Right atrium auricular region (tissue), 2 donors: ENCODE measurements at regions not wholly inside any gene's neighbourhood (a gene's known extent, or its start where the extent isn't known, plus 50 kb on each side); places are given as distances from the start of the nearest gene placed in this dataset.

Source experiments
- DNase-seq: peaks from one replicate; pipeline ENCODE4 v3.0.0-alpha.2; 2019; ENCODE audit warnings: low spot score
- H3K27ac ChIP-seq, 2 donors: fragments of 200-600 bp; sonication (generic); 1 replicate in 1 of 2; 2 replicates in 1 of 2; pipeline ENCODE4 v1.5.1; 2016 to 2019
- H3K27me3 ChIP-seq, 2 donors: fragments of 200-600 bp; sonication (generic); one replicate each; pipeline versions ENCODE4 v1.5.1 to v1.6.0; 2017 to 2019
- H3K36me3 ChIP-seq: fragments of 200-600 bp; sonication (generic); one replicate; pipeline ENCODE4 v1.5.1; 2016
- H3K4me1 ChIP-seq, 2 donors: fragments of 200-600 bp; sonication (generic); one replicate each; pipeline versions ENCODE4 v1.5.1 to v1.6.0; 2017 to 2019
- H3K4me3 ChIP-seq, 2 donors: fragments of 200-600 bp; sonication (generic); 1 replicate in 1 of 2; 2 replicates in 1 of 2; pipeline ENCODE4 v1.5.1; 2017 to 2019; ENCODE audit warnings: mild to moderate bottlenecking in 1 of 2, moderate library complexity in 1 of 2
- H3K9me3 ChIP-seq, 2 donors: fragments of 200-600 bp; sonication (generic); one replicate each; pipeline ENCODE4 v1.5.1; 2019
- CTCF ChIP-seq, 2 donors: fragments of 200-600 bp; sonication (generic); IDR thresholded peaks; one replicate each; pipeline ENCODE4 v1.5.1; 2019; ENCODE audit warnings: antibody characterized with exemption in 2 of 2

GRCh38 chr9:90259311-90260246 is 383.0 kb downstream of the DIRAS2 start:
- Histone ChIP-seq H3K9me3 (peaks cover 0 to 14% of the 10 kb centered on the region in 2 donors), H3K27me3 (no peaks in the 10 kb centered on the region), H3K4me1 (no peaks in the 10 kb centered on the region), H3K27ac (no peak overlapping the region), H3K36me3 (no peaks in the 10 kb centered on the region), H3K4me3 (no peak overlapping the region)
- TF ChIP-seq CTCF (IDR thresholded peaks at IDR 0.05): no peak
- DNase-seq: no peak

- TF ChIP-seq CTCF (IDR thresholded peaks at IDR 0.05): no peak
- Histone ChIP-seq H3K27ac (no peak overlapping the region), H3K36me3 (no peaks in the 10 kb centered on the region), H3K4me3 (no peak overlapping the region), H3K27me3 (no peaks in the 10 kb centered on the region), H3K9me3 (peaks cover 0 to 14% of the 10 kb centered on the region in 2 donors), H3K4me1 (no peaks in the 10 kb centered on the region)
- DNase-seq: no peak
Observed at GRCh38 chr9:90261698-90262097, 380.9 kb downstream of the DIRAS2 start.

- Histone ChIP-seq H3K4me3 (no peak overlapping the region), H3K27ac (no peak overlapping the region), H3K27me3 (no peaks in the 10 kb centered on the region), H3K9me3 (no peaks in the 10 kb centered on the region), H3K4me1 (no peaks in the 10 kb centered on the region), H3K36me3 (no peaks in the 10 kb centered on the region)
- no peak for DNase-seq
- TF ChIP-seq CTCF (IDR thresholded peaks at IDR 0.05): no peak
Observed at GRCh38 chr9:90268613-90269012, 374.0 kb downstream of the DIRAS2 start.

- Histone ChIP-seq H3K4me3 (no peak overlapping the region), H3K27me3 (no peaks in the 10 kb centered on the region), H3K36me3 (no peaks in the 10 kb centered on the region), H3K4me1 (no peaks in the 10 kb centered on the region), H3K9me3 (no peaks in the 10 kb centered on the region), H3K27ac (no peak overlapping the region)
- no peak for TF ChIP-seq CTCF (IDR thresholded peaks at IDR 0.05)
- DNase-seq: no peak
Observed at GRCh38 chr9:90271707-90272106, 370.9 kb downstream of the DIRAS2 start.

- no peaks in the 10 kb centered on the region for H3K9me3 ChIP-seq
- H3K4me1 ChIP-seq: no peaks in the 10 kb centered on the region
- H3K36me3 ChIP-seq: no peaks in the 10 kb centered on the region
- no peaks in the 10 kb centered on the region for H3K27me3 ChIP-seq
- no peak for DNase-seq
- H3K4me3 ChIP-seq: no peak overlapping the region
- TF ChIP-seq CTCF (IDR thresholded peaks at IDR 0.05): no peak
- H3K27ac ChIP-seq: no peak overlapping the region
Observed at GRCh38 chr9:90274725-90275124, 367.9 kb downstream of the DIRAS2 start.
